Ovary (tissue), 3 donors: ENCODE measurements at regions not wholly inside any gene's neighbourhood (a gene's known extent, or its start where the extent isn't known, plus 50 kb on each side); places are given as distances from the start of the nearest gene placed in this dataset.

Experiments used
- CTCF ChIP-seq, 3 donors: fragments of 450-650 bp in 2 of 3; fragments of 200-600 bp in 1 of 3; IDR thresholded peaks; one replicate each; pipeline versions ENCODE4 v1.5.1 to v1.8.0; 2016 to 2022; ENCODE audit warnings: antibody characterized with exemption in 3 of 3, mild to moderate bottlenecking in 1 of 3
- POLR2A ChIP-seq: fragments of 450-650 bp; IDR thresholded peaks from one replicate; pipeline ENCODE4 v1.6.1; 2017; ENCODE audit warnings: antibody characterized with exemption, mild to moderate bottlenecking, moderate library complexity
- donor health status: DM: no; HTN: no; CAD: no.

GRCh38 chr16:6439129-6439528, 893.5 kb upstream of the RBFOX1 start:
- TF ChIP-seq CTCF (IDR thresholded peaks at IDR 0.05) (no peak), POLR2A (no peak)
